HFF-Myc (cell line): ENCODE measurements at regions not wholly inside any gene's neighbourhood (a gene's known extent, or its start where the extent isn't known, plus 50 kb on each side); places are given as distances from the start of the nearest gene placed in this dataset.
"Not testable (repeated sequence)": the region's sequence is repeated elsewhere in the genome, so short reads cannot be mapped to it uniquely, and the experiment has no call there.

Experiments used
- DNase-seq: peaks from one replicate; pipeline ENCODE4 v3.0.0-alpha.2; 2011; ENCODE audit warnings: low read depth; ENCODE audit errors: extremely low read depth
- H3K4me3 ChIP-seq: replicated peaks from 2 replicates; pipeline ENCODE4 v1.5.1; 2011; ENCODE audit warnings: low read depth, mild to moderate bottlenecking, control low read depth, low read length
- CTCF ChIP-seq: IDR thresholded peaks from 2 replicates; pipeline ENCODE4 v1.5.1; 2012; ENCODE audit warnings: mild to moderate bottlenecking, low read depth, low read length, control low read depth; ENCODE audit errors: missing control alignments

GRCh38 chr6:68182386-68182785 is 452.7 kb upstream of the ADGRB3 start:
- DNase-seq = no peak
- TF ChIP-seq CTCF = no peak
- H3K4me3 ChIP-seq = no peak overlapping the region

- not testable (repeated sequence) for DNase-seq, H3K4me3 ChIP-seq
These were observed 454.1 kb upstream of the ADGRB3 start for GRCh38 chr6:68181027-68181426.

- H3K4me3 ChIP-seq = no peak overlapping the region
- TF ChIP-seq CTCF = no peak
- DNase-seq = no peak
These were observed 461.5 kb upstream of the ADGRB3 start for GRCh38 chr6:68173616-68174015.

- H3K4me3 ChIP-seq = no peak overlapping the region
- no peak for DNase-seq
- no peak for TF ChIP-seq CTCF
These were observed 465.2 kb upstream of the ADGRB3 start for GRCh38 chr6:68169922-68170321.

- no peak for TF ChIP-seq CTCF
- H3K4me3 ChIP-seq = no peak overlapping the region
- DNase-seq = no peak
These were observed 467.5 kb upstream of the ADGRB3 start for GRCh38 chr6:68167604-68168003.

GRCh38 chr6:68160812-68161211 is 474.3 kb upstream of the ADGRB3 start:
- DNase-seq, H3K4me3 ChIP-seq: not testable (repeated sequence)

- no peak for TF ChIP-seq CTCF
- no peak overlapping the region for H3K4me3 ChIP-seq
- DNase-seq = no peak
These were observed 474.7 kb upstream of the ADGRB3 start for GRCh38 chr6:68160348-68160747.

- H3K4me3 ChIP-seq = no peak overlapping the region
- DNase-seq = no peak
- TF ChIP-seq CTCF = no peak
These were observed 475.6 kb upstream of the ADGRB3 start for GRCh38 chr6:68159433-68159832.
